ENCODE measurements at regions not wholly inside any gene's neighbourhood (a gene's known extent, or its start where the extent isn't known, plus 50 kb on each side); places are given as distances from the start of the nearest gene placed in this dataset.

DNA sequence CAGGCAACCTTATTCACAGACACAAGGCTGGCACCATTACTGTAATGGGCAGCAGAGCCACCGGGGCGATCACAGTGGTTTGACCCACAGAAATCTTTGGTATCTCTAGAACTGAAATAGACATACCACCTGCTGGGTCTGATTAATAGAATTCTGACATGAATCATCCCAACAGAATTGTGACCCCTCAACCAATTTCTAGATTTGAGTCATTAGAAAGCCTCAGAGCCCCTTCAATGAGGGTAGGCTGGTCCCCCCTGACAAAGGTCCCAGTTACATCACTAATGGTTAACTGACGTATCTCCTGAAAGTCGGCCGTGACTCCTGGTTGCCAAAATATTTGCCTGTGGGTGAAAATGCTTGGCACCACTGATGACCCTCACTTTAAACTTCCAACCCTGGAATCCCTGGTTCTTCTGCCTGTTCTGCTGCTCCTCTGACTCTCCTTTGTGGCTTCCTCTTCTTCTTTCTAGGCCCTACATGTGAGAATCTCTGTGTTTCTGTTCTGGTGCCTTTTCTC, 124.9 kb upstream of the ARID1B start:
- no peak overlapping the region for H3K27ac ChIP-seq (ENCODE audit: low read length)
- no peaks in the 10 kb centered on the region for H3K9me3 ChIP-seq (ENCODE audit: low read length)
- no peak overlapping the region for H3K9ac ChIP-seq (ENCODE audit: low read length)
- H3K27me3 ChIP-seq (ENCODE audit: insufficient read depth, low read depth, low read length), result no peaks in the 10 kb centered on the region
- H2AFZ ChIP-seq (ENCODE audit: low read depth, low read length), result no peak overlapping the region
- H4K20me1 ChIP-seq (ENCODE audit: insufficient read depth), result no peaks in the 10 kb centered on the region
- no peaks in the 10 kb centered on the region for H3K36me3 ChIP-seq (ENCODE audit: insufficient read depth, low read length)
- no peaks in the 10 kb centered on the region for H3K79me2 ChIP-seq (replicated peaks; ENCODE audit: insufficient read depth, low read length)
- H3F3A ChIP-seq (ENCODE audit: insufficient read depth, low read length, poor library complexity, severe bottlenecking), result no peaks in the 10 kb centered on the region
- H3K9me2 ChIP-seq (ENCODE audit: insufficient read depth, low read length), result no peaks in the 10 kb centered on the region
- H3K4me3 ChIP-seq (ENCODE audit: low read length), result no peak overlapping the region
- no peak for TF ChIP-seq SMC3 (conservative IDR thresholded peaks at IDR 0.05; ENCODE audit: poor library complexity)
- no peak for TF ChIP-seq MXI1 (conservative IDR thresholded peaks at IDR 0.05; ENCODE audit: poor library complexity, severe bottlenecking)
- TF ChIP-seq EZH2 (IDR thresholded peaks at IDR 0.05; ENCODE audit: borderline replicate concordance, insufficient read depth, low read length, poor library complexity, severe bottlenecking), result no peak
- no peak overlapping the region for H3K4me2 ChIP-seq (ENCODE audit: low read length)

DNA sequence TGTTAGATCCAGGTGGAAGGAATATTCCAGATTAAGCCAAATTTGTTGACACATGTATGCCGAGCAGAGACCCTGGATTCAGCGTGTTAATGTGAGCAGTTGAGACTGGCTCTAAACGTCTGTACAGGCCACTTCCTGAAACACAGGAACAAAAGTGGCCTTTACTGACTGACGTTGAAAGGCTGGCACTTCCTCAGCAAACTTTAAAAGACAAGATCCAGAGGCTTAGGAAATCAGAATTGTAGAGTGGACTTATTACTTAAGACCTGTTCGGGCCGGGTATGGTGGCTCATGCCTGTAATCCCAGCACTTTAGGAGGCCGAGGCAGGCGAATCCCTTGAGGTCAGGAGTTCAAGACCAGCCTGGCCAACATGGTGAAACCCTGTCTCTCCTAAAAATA, 125.7 kb upstream of the ARID1B start:
- TF ChIP-seq MXI1 (conservative IDR thresholded peaks at IDR 0.05; ENCODE audit: poor library complexity, severe bottlenecking) (no peak), RAD21 (conservative IDR thresholded peaks at IDR 0.05) (no peak), SMC3 (conservative IDR thresholded peaks at IDR 0.05; ENCODE audit: poor library complexity) (no peak), EP300 (conservative IDR thresholded peaks at IDR 0.05; ENCODE audit: poor library complexity, severe bottlenecking) (no peak), EZH2 (IDR thresholded peaks at IDR 0.05; ENCODE audit: borderline replicate concordance, insufficient read depth, low read length, poor library complexity, severe bottlenecking) (no peak), TAF1 (IDR thresholded peaks at IDR 0.05; ENCODE audit: low read depth) (no peak), POLR2AphosphoS5 (IDR thresholded peaks at IDR 0.05) (no peak)
- TF ChIP-seq, protein P1, sequence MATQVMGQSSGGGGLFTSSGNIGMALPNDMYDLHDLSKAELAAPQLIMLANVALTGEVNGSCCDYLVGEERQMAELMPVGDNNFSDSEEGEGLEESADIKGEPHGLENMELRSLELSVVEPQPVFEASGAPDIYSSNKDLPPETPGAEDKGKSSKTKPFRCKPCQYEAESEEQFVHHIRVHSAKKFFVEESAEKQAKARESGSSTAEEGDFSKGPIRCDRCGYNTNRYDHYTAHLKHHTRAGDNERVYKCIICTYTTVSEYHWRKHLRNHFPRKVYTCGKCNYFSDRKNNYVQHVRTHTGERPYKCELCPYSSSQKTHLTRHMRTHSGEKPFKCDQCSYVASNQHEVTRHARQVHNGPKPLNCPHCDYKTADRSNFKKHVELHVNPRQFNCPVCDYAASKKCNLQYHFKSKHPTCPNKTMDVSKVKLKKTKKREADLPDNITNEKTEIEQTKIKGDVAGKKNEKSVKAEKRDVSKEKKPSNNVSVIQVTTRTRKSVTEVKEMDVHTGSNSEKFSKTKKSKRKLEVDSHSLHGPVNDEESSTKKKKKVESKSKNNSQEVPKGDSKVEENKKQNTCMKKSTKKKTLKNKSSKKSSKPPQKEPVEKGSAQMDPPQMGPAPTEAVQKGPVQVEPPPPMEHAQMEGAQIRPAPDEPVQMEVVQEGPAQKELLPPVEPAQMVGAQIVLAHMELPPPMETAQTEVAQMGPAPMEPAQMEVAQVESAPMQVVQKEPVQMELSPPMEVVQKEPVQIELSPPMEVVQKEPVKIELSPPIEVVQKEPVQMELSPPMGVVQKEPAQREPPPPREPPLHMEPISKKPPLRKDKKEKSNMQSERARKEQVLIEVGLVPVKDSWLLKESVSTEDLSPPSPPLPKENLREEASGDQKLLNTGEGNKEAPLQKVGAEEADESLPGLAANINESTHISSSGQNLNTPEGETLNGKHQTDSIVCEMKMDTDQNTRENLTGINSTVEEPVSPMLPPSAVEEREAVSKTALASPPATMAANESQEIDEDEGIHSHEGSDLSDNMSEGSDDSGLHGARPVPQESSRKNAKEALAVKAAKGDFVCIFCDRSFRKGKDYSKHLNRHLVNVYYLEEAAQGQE (IDR thresholded peaks at IDR 0.05; ENCODE audit: borderline replicate concordance), result no peak
- TF ChIP-seq, protein P2, sequence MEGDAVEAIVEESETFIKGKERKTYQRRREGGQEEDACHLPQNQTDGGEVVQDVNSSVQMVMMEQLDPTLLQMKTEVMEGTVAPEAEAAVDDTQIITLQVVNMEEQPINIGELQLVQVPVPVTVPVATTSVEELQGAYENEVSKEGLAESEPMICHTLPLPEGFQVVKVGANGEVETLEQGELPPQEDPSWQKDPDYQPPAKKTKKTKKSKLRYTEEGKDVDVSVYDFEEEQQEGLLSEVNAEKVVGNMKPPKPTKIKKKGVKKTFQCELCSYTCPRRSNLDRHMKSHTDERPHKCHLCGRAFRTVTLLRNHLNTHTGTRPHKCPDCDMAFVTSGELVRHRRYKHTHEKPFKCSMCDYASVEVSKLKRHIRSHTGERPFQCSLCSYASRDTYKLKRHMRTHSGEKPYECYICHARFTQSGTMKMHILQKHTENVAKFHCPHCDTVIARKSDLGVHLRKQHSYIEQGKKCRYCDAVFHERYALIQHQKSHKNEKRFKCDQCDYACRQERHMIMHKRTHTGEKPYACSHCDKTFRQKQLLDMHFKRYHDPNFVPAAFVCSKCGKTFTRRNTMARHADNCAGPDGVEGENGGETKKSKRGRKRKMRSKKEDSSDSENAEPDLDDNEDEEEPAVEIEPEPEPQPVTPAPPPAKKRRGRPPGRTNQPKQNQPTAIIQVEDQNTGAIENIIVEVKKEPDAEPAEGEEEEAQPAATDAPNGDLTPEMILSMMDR (IDR thresholded peaks at IDR 0.05; ENCODE audit: poor library complexity, severe bottlenecking), result no peak
- no peak overlapping the region for H3K27ac ChIP-seq (ENCODE audit: low read length)
- no peak overlapping the region for H3K9ac ChIP-seq (ENCODE audit: low read length)
- H2AFZ ChIP-seq (ENCODE audit: low read depth, low read length), result no peak overlapping the region
- no peaks in the 10 kb centered on the region for H3K79me2 ChIP-seq (replicated peaks; ENCODE audit: insufficient read depth, low read length)
- no peaks in the 10 kb centered on the region for H3K36me3 ChIP-seq (ENCODE audit: insufficient read depth, low read length)
- H3K4me2 ChIP-seq (ENCODE audit: low read length), result no peak overlapping the region
- H3K9me3 ChIP-seq (ENCODE audit: low read length), result no peaks in the 10 kb centered on the region
- no peak overlapping the region for H3K4me3 ChIP-seq (ENCODE audit: low read length)
- no peaks in the 10 kb centered on the region for H4K20me1 ChIP-seq (ENCODE audit: insufficient read depth)
- no peaks in the 10 kb centered on the region for H3K27me3 ChIP-seq (ENCODE audit: insufficient read depth, low read depth, low read length)
- H3K9me2 ChIP-seq (ENCODE audit: insufficient read depth, low read length), result no peaks in the 10 kb centered on the region
- no peaks in the 10 kb centered on the region for H3F3A ChIP-seq (ENCODE audit: insufficient read depth, low read length, poor library complexity, severe bottlenecking)

Measured in neural cell (in vitro differentiated cells).